ENCODE measurements at regions not wholly inside any gene's neighbourhood (a gene's known extent, or its start where the extent isn't known, plus 50 kb on each side); places are given as distances from the start of the nearest gene placed in this dataset.
A peak's percentile ranks its signal among the peaks of the same experiment; 100 is the strongest.

DNA sequence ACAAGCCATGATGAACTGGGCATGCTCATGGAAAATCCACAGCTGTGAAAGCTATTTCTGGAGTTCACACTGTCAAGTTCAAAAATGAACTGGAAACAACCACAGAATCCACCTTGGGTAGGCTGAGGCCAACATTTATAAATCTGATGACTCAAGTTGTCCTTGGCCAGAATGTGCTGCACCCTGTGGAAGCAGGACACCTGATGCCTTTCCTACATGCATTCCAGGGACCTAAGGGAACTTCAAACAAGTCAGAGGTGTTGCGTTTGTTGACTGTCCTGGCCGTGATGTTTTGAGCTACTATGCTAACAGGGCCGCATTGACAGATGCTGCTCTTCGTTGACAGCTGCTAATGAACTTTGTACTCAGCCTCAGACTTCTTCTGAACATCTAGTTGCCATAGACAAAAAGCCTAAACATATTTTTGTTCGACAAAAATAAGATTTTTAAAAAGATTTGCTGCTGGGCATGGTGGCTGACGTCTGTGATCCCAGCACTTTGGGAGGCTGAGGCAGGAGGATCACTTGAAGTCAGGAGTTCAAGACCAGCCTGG is 127.9 kb upstream of the SLC45A1 start (continued):
- TF ChIP-seq, protein P1, sequence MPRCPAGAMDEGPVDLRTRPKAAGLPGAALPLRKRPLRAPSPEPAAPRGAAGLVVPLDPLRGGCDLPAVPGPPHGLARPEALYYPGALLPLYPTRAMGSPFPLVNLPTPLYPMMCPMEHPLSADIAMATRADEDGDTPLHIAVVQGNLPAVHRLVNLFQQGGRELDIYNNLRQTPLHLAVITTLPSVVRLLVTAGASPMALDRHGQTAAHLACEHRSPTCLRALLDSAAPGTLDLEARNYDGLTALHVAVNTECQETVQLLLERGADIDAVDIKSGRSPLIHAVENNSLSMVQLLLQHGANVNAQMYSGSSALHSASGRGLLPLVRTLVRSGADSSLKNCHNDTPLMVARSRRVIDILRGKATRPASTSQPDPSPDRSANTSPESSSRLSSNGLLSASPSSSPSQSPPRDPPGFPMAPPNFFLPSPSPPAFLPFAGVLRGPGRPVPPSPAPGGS (CRISPR knock-in tag; IDR thresholded peaks at IDR 0.05), result 0 out of 2 replicates have a peak, but pooled peaks have one; percentile 17
- TF ChIP-seq REXO4 (CRISPR knock-in tag; IDR thresholded peaks at IDR 0.05; ENCODE audit: borderline replicate concordance), result no peak
- TF ChIP-seq ZNF607 (CRISPR knock-in tag; IDR thresholded peaks at IDR 0.05; ENCODE audit: borderline replicate concordance), result no peak
- TF ChIP-seq, protein P2, sequence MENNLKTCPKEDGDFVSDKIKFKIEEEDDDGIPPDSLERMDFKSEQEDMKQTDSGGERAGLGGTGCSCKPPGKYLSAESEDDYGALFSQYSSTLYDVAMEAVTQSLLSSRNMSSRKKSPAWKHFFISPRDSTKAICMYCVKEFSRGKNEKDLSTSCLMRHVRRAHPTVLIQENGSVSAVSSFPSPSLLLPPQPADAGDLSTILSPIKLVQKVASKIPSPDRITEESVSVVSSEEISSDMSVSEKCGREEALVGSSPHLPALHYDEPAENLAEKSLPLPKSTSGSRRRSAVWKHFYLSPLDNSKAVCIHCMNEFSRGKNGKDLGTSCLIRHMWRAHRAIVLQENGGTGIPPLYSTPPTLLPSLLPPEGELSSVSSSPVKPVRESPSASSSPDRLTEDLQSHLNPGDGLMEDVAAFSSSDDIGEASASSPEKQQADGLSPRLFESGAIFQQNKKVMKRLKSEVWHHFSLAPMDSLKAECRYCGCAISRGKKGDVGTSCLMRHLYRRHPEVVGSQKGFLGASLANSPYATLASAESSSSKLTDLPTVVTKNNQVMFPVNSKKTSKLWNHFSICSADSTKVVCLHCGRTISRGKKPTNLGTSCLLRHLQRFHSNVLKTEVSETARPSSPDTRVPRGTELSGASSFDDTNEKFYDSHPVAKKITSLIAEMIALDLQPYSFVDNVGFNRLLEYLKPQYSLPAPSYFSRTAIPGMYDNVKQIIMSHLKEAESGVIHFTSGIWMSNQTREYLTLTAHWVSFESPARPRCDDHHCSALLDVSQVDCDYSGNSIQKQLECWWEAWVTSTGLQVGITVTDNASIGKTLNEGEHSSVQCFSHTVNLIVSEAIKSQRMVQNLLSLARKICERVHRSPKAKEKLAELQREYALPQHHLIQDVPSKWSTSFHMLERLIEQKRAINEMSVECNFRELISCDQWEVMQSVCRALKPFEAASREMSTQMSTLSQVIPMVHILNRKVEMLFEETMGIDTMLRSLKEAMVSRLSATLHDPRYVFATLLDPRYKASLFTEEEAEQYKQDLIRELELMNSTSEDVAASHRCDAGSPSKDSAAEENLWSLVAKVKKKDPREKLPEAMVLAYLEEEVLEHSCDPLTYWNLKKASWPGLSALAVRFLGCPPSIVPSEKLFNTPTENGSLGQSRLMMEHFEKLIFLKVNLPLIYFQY (CRISPR knock-in tag; IDR thresholded peaks at IDR 0.05; ENCODE audit: borderline replicate concordance), result peak; percentile 56; the same call in 1 of the 2 replicates
- TF ChIP-seq ZNF33B (CRISPR knock-in tag; IDR thresholded peaks at IDR 0.05), result no peak
- TF ChIP-seq, protein P3, sequence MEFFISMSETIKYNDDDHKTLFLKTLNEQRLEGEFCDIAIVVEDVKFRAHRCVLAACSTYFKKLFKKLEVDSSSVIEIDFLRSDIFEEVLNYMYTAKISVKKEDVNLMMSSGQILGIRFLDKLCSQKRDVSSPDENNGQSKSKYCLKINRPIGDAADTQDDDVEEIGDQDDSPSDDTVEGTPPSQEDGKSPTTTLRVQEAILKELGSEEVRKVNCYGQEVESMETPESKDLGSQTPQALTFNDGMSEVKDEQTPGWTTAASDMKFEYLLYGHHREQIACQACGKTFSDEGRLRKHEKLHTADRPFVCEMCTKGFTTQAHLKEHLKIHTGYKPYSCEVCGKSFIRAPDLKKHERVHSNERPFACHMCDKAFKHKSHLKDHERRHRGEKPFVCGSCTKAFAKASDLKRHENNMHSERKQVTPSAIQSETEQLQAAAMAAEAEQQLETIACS (CRISPR knock-in tag; IDR thresholded peaks at IDR 0.05), result no peak
- TF ChIP-seq RFXANK (CRISPR knock-in tag; IDR thresholded peaks at IDR 0.05), result peak; percentile 68; the same call in 1 of the 2 replicates
- TF ChIP-seq ZFP37 (CRISPR knock-in tag; IDR thresholded peaks at IDR 0.05; ENCODE audit: borderline replicate concordance), result peak; percentile 76; the same call in 1 of the 2 replicates
- TF ChIP-seq, protein P4, sequence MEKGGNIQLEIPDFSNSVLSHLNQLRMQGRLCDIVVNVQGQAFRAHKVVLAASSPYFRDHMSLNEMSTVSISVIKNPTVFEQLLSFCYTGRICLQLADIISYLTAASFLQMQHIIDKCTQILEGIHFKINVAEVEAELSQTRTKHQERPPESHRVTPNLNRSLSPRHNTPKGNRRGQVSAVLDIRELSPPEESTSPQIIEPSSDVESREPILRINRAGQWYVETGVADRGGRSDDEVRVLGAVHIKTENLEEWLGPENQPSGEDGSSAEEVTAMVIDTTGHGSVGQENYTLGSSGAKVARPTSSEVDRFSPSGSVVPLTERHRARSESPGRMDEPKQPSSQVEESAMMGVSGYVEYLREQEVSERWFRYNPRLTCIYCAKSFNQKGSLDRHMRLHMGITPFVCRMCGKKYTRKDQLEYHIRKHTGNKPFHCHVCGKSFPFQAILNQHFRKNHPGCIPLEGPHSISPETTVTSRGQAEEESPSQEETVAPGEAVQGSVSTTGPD (CRISPR knock-in tag; IDR thresholded peaks at IDR 0.05), result no peak
- no peak for TF ChIP-seq TEAD2 (CRISPR knock-in tag; IDR thresholded peaks at IDR 0.05)
- TF ChIP-seq ZNF136 (CRISPR knock-in tag; IDR thresholded peaks at IDR 0.05; ENCODE audit: low read depth), result 0 out of 2 replicates have a peak, but pooled peaks have one; percentile 24
- TF ChIP-seq, protein P5, sequence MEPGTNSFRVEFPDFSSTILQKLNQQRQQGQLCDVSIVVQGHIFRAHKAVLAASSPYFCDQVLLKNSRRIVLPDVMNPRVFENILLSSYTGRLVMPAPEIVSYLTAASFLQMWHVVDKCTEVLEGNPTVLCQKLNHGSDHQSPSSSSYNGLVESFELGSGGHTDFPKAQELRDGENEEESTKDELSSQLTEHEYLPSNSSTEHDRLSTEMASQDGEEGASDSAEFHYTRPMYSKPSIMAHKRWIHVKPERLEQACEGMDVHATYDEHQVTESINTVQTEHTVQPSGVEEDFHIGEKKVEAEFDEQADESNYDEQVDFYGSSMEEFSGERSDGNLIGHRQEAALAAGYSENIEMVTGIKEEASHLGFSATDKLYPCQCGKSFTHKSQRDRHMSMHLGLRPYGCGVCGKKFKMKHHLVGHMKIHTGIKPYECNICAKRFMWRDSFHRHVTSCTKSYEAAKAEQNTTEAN (CRISPR knock-in tag; conservative IDR thresholded peaks at IDR 0.05), result no peak; the same call in none of the 2 replicates
- TF ChIP-seq SIX1 (CRISPR knock-in tag; IDR thresholded peaks at IDR 0.05; ENCODE audit: borderline replicate concordance), result peak; percentile 94
- TF ChIP-seq, protein P6, sequence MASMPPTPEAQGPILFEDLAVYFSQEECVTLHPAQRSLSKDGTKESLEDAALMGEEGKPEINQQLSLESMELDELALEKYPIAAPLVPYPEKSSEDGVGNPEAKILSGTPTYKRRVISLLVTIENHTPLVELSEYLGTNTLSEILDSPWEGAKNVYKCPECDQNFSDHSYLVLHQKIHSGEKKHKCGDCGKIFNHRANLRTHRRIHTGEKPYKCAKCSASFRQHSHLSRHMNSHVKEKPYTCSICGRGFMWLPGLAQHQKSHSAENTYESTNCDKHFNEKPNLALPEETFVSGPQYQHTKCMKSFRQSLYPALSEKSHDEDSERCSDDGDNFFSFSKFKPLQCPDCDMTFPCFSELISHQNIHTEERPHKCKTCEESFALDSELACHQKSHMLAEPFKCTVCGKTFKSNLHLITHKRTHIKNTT (CRISPR knock-in tag; IDR thresholded peaks at IDR 0.05), result no peak
- TF ChIP-seq, protein P7, sequence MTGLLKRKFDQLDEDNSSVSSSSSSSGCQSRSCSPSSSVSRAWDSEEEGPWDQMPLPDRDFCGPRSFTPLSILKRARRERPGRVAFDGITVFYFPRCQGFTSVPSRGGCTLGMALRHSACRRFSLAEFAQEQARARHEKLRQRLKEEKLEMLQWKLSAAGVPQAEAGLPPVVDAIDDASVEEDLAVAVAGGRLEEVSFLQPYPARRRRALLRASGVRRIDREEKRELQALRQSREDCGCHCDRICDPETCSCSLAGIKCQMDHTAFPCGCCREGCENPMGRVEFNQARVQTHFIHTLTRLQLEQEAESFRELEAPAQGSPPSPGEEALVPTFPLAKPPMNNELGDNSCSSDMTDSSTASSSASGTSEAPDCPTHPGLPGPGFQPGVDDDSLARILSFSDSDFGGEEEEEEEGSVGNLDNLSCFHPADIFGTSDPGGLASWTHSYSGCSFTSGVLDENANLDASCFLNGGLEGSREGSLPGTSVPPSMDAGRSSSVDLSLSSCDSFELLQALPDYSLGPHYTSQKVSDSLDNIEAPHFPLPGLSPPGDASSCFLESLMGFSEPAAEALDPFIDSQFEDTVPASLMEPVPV (CRISPR knock-in tag; IDR thresholded peaks at IDR 0.05), result 0 out of 2 replicates have a peak, but pooled peaks have one; percentile 62
- TF ChIP-seq ZNF263 (CRISPR knock-in tag; IDR thresholded peaks at IDR 0.05), result no peak
- no peak for TF ChIP-seq NPAS2 (CRISPR knock-in tag; IDR thresholded peaks at IDR 0.05; ENCODE audit: borderline replicate concordance)
